Right lobe of liver (tissue), 6 donors: ENCODE measurements at regions not wholly inside any gene's neighbourhood (a gene's known extent, or its start where the extent isn't known, plus 50 kb on each side); places are given as distances from the start of the nearest gene placed in this dataset.
A peak's percentile ranks its signal among the peaks of the same experiment; 100 is the strongest.

Experiments
- ATAC-seq, 4 donors: fragments of 200-7000 bp; cut with Tn5 transposase; one replicate each; pipeline ENCODE4 v1.9.1; 2020; ENCODE audit warnings: mild to moderate bottlenecking in 4 of 4, moderate library complexity in 4 of 4
- DNase-seq, 3 donors: peaks; one replicate each; pipeline ENCODE4 v3.0.0-alpha.2; 2020
- H3K27ac ChIP-seq, 3 donors: fragments of 200-600 bp; one replicate each; pipeline ENCODE4 v1.8.0; 2022
- H3K27me3 ChIP-seq, 2 donors: fragments of 200-600 bp; one replicate each; pipeline ENCODE4 v1.8.0; 2022
- H3K36me3 ChIP-seq, 4 donors: fragments of 200-600 bp; sonication (generic) in 1 of 4; one replicate each; pipeline versions ENCODE4 v1.5.1 to v1.8.0; 2017 to 2022; ENCODE audit warnings: control low read depth in 1 of 4
- H3K4me1 ChIP-seq, 4 donors: fragments of 200-600 bp; sonication (generic) in 1 of 4; one replicate each; pipeline versions ENCODE4 v1.5.1 to v1.8.0; 2017 to 2022; ENCODE audit warnings: control low read depth in 1 of 4
- H3K4me3 ChIP-seq, 3 donors: fragments of 200-600 bp; one replicate each; pipeline ENCODE4 v1.8.0; 2022
- H3K9me3 ChIP-seq, 4 donors: fragments of 200-600 bp; sonication (generic) in 1 of 4; one replicate each; pipeline versions ENCODE4 v1.5.1 to v1.8.0; 2017 to 2022; ENCODE audit warnings: control low read depth in 1 of 4
- CTCF ChIP-seq, 4 donors: fragments of 200-600 bp in 3 of 4; fragments of 450-650 bp in 1 of 4; IDR thresholded peaks; one replicate each; pipeline versions ENCODE4 v1.5.1 to v1.8.0; 2016 to 2022; ENCODE audit warnings: antibody characterized with exemption in 4 of 4, mild to moderate bottlenecking in 2 of 4
- POLR2A ChIP-seq: fragments of 450-650 bp; IDR thresholded peaks from one replicate; pipeline ENCODE4 v1.6.1; 2017; ENCODE audit warnings: antibody characterized with exemption, mild to moderate bottlenecking
- WGBS: methylation state at CpG from one replicate; pipeline ENCODE4 v1.1.6; 2018; ENCODE audit warnings: low coverage, low lambda C conversion rate; ENCODE audit not compliant: insufficient coverage; ENCODE audit errors: missing lambda C conversion rate; 5-methylcytosine and 5-hydroxymethylcytosine counted together
- intact Hi-C, 2 donors: fragments of 100-400 bp; cut with DNase I; formaldehyde crosslinking; loops; one replicate each; pipeline versions ENCODE4 v1.11.2 to v1.14.1; 2022
- donor health status: DM: no; HTN: yes; CAD: no.
- donor health status: DM: no; HTN: no; CAD: no.
- donor health status: DM: no; HTN: no; CAD: no.
- donor health status: DM: no; HTN: yes; CAD: no.
- donor health status: DM: no; HTN: yes; CAD: no.

GRCh38 chr2:187055463-187055862 lies 206.5 kb upstream of the ZSWIM2 start:
- DNase-seq: peak in 2 of 3 donors; percentile 36 to 50

GRCh38 chr2:187054501-187055319 lies 205.7 kb upstream of the ZSWIM2 start:
- Histone ChIP-seq H3K4me1 (peaks cover 0 to 12% (median 0%) of the 10 kb centered on the region in 4 donors), H3K9me3 (no peaks in the 10 kb centered on the region), H3K27ac (no peak overlapping the region), H3K4me3 (no peak overlapping the region), H3K36me3 (no peaks in the 10 kb centered on the region), H3K27me3 (no peaks in the 10 kb centered on the region)
- intact Hi-C loops: no loop called here
- TF ChIP-seq POLR2A: no peak
- no peak for TF ChIP-seq CTCF (IDR thresholded peaks at IDR 0.05)
- no peak for DNase-seq
- WGBS: 76% methylated on average over 2 of the region's 5 CpGs
- ATAC-seq: peak in 3 of 4 donors; percentile 30 to 62 (median 50)

More at GRCh38 chr2:187055463-187055862, 206.5 kb upstream of the ZSWIM2 start:
- WGBS: 0% methylated on average over 1 of the region's 1 CpG
- intact Hi-C loops: no loop called here
- Histone ChIP-seq H3K36me3 (no peaks in the 10 kb centered on the region), H3K9me3 (no peaks in the 10 kb centered on the region), H3K27ac (no peak overlapping the region), H3K4me1 (peaks cover 0 to 12% (median 0%) of the 10 kb centered on the region in 4 donors), H3K4me3 (no peak overlapping the region), H3K27me3 (no peaks in the 10 kb centered on the region)
- ATAC-seq: peak; percentile 78 to 99 (median 94)
- TF ChIP-seq CTCF (IDR thresholded peaks at IDR 0.05): no peak
- no peak for TF ChIP-seq POLR2A

- ATAC-seq (no peak), DNase-seq (no peak)
- H3K4me3 ChIP-seq: no peak overlapping the region
- TF ChIP-seq CTCF (IDR thresholded peaks at IDR 0.05): no peak
- TF ChIP-seq POLR2A: no peak
- intact Hi-C loops: no loop called here
- no peaks in the 10 kb centered on the region for H3K36me3 ChIP-seq
- no peak overlapping the region for H3K27ac ChIP-seq
- 40% methylated on average over 1 of the region's 1 CpG for WGBS
- no peaks in the 10 kb centered on the region for H3K27me3 ChIP-seq
- peaks cover 0 to 12% (median 0%) of the 10 kb centered on the region in 4 donors for H3K4me1 ChIP-seq
- no peaks in the 10 kb centered on the region for H3K9me3 ChIP-seq
These were observed 202.4 kb upstream of the ZSWIM2 start for GRCh38 chr2:187051350-187051749.

GRCh38 chr2:187050409-187050998 lies 201.5 kb upstream of the ZSWIM2 start:
- H3K36me3 ChIP-seq: no peaks in the 10 kb centered on the region
- ATAC-seq: no peak
- H3K4me1 ChIP-seq: peaks cover 0 to 9% (median 0%) of the 10 kb centered on the region in 4 donors
- intact Hi-C loops: no loop called here
- WGBS: 74% methylated on average over 4 of the region's 4 CpGs
- no peak overlapping the region for H3K4me3 ChIP-seq
- H3K27ac ChIP-seq: no peak overlapping the region
- TF ChIP-seq CTCF (IDR thresholded peaks at IDR 0.05): no peak
- no peak for TF ChIP-seq POLR2A
- no peaks in the 10 kb centered on the region for H3K9me3 ChIP-seq
- no peak for DNase-seq
- no peaks in the 10 kb centered on the region for H3K27me3 ChIP-seq
